ENCODE measurements at regions not wholly inside any gene's neighbourhood (a gene's known extent, or its start where the extent isn't known, plus 50 kb on each side); places are given as distances from the start of the nearest gene placed in this dataset.

- TF ChIP-seq CTCF (IDR thresholded peaks at IDR 0.05; ENCODE audit: insufficient read depth, low read depth, low read length) = no peak
- TF ChIP-seq EZH2 (IDR thresholded peaks at IDR 0.05; ENCODE audit: insufficient read depth, low read length) = no peak
These were observed 150.8 kb upstream of the RANBP3L start for GRCh38 chr5:36452424-36453006.
